ENCODE measurements at regions not wholly inside any gene's neighbourhood (a gene's known extent, or its start where the extent isn't known, plus 50 kb on each side); places are given as distances from the start of the nearest gene placed in this dataset.

- DNase-seq, result no peak
Observed at GRCh38 chr2:58557176-58557575, 316.1 kb upstream of the FANCL start.

- peak; percentile 49 for DNase-seq
Observed at GRCh38 chr2:58553937-58554336, 312.8 kb upstream of the FANCL start.

GRCh38 chr2:58553522-58553921 lies 312.4 kb upstream of the FANCL start:
- DNase-seq, result no peak

- DNase-seq, result no peak
Observed at GRCh38 chr2:58545300-58546280, 304.5 kb upstream of the FANCL start.

GRCh38 chr2:58543442-58543841 lies 302.3 kb upstream of the FANCL start:
- no peak for DNase-seq

- DNase-seq, result peak; percentile 16
Observed at GRCh38 chr2:58541511-58541910, 300.4 kb upstream of the FANCL start.

- DNase-seq, result no peak
Observed at GRCh38 chr2:58540681-58541080, 299.6 kb upstream of the FANCL start.

- no peak for DNase-seq
Observed at GRCh38 chr2:58539973-58540372, 298.8 kb upstream of the FANCL start.

- DNase-seq, result no peak
Observed at GRCh38 chr2:58535990-58536389, 294.9 kb upstream of the FANCL start.

GRCh38 chr2:58535182-58535581 lies 294.1 kb upstream of the FANCL start:
- no peak for DNase-seq

- DNase-seq, result no peak
Observed at GRCh38 chr2:58533376-58533775, 292.3 kb upstream of the FANCL start.

- no peak for DNase-seq
Observed at GRCh38 chr2:58532641-58533040, 291.5 kb upstream of the FANCL start.

GRCh38 chr2:58527647-58528046 lies 286.5 kb upstream of the FANCL start:
- no peak for DNase-seq

- DNase-seq, result no peak
Observed at GRCh38 chr2:58521803-58522554, 280.9 kb upstream of the FANCL start.

GRCh38 chr2:58520903-58521302 lies 279.8 kb upstream of the FANCL start:
- DNase-seq, result no peak

GRCh38 chr2:58517881-58518280 lies 276.8 kb upstream of the FANCL start:
- no peak for DNase-seq

GRCh38 chr2:58516695-58517094 lies 275.6 kb upstream of the FANCL start:
- no peak for DNase-seq

GRCh38 chr2:58515827-58516573 lies 274.9 kb upstream of the FANCL start:
- DNase-seq, result no peak

GRCh38 chr2:58514252-58514651 lies 273.1 kb upstream of the FANCL start:
- no peak for DNase-seq

GRCh38 chr2:58512878-58513277 lies 271.8 kb upstream of the FANCL start:
- no peak for DNase-seq

- DNase-seq, result peak; percentile 45
Observed at GRCh38 chr2:58508006-58508405, 266.9 kb upstream of the FANCL start.

- DNase-seq, result no peak
Observed at GRCh38 chr2:58503918-58504317, 262.8 kb upstream of the FANCL start.

- DNase-seq, result no peak
Observed at GRCh38 chr2:58502931-58503330, 261.8 kb upstream of the FANCL start.
